Trophoblast cell (in vitro differentiated cells and primary cell): ENCODE measurements at regions not wholly inside any gene's neighbourhood (a gene's known extent, or its start where the extent isn't known, plus 50 kb on each side); places are given as distances from the start of the nearest gene placed in this dataset.

Experiments
- DNase-seq, 2 donors: peaks; one replicate each; pipeline ENCODE4 v3.0.0-alpha.2; 2016
- H2AFZ ChIP-seq: 2 replicates; pipeline ENCODE4 v1.6.1; 2013; ENCODE audit warnings: low read length, moderate library complexity, mild to moderate bottlenecking; ENCODE audit not compliant: insufficient read depth, poor library complexity
- H2AK5ac ChIP-seq: 2 replicates; pipeline ENCODE4 v1.6.1; 2013; ENCODE audit warnings: mild to moderate bottlenecking, low read length
- H2BK120ac ChIP-seq: 2 replicates; pipeline ENCODE4 v1.6.1; 2013; ENCODE audit warnings: low read length, mild to moderate bottlenecking, moderate library complexity; ENCODE audit not compliant: insufficient read depth, poor library complexity
- H2BK12ac ChIP-seq: 2 replicates; pipeline ENCODE4 v1.6.1; 2013; ENCODE audit warnings: mild to moderate bottlenecking, low read length, moderate library complexity
- H2BK5ac ChIP-seq: 2 replicates; pipeline ENCODE4 v1.6.1; 2013; ENCODE audit warnings: low read length, low read depth, moderate library complexity, mild to moderate bottlenecking; ENCODE audit not compliant: poor library complexity
- H3K14ac ChIP-seq: 2 replicates; pipeline ENCODE4 v1.6.1; 2013; ENCODE audit warnings: mild to moderate bottlenecking, low read length
- H3K18ac ChIP-seq: 2 replicates; pipeline ENCODE4 v1.6.1; 2013; ENCODE audit warnings: mild to moderate bottlenecking, low read length
- H3K23ac ChIP-seq: 2 replicates; pipeline ENCODE4 v1.6.1; 2013; ENCODE audit warnings: low read length
- H3K27ac ChIP-seq: 2 replicates; pipeline ENCODE4 v1.5.1; 2013; ENCODE audit warnings: low read depth, mild to moderate bottlenecking, inconsistent platforms, low read length, moderate library complexity
- H3K27me3 ChIP-seq: 2 replicates; pipeline ENCODE4 v1.6.1; 2013; ENCODE audit warnings: inconsistent platforms, mild to moderate bottlenecking, low read length, moderate library complexity; ENCODE audit not compliant: insufficient read depth
- H3K36me3 ChIP-seq, 2 experiments: 1 replicate in 1 of 2; 2 replicates in 1 of 2; pipeline ENCODE4 v1.6.1; 2013; ENCODE audit warnings: low read length in 2 of 2, mild to moderate bottlenecking in 2 of 2, moderate library complexity in 1 of 2; ENCODE audit not compliant: insufficient read depth in 2 of 2, control insufficient read depth in 1 of 2
- H3K4ac ChIP-seq: 2 replicates; pipeline ENCODE4 v1.6.1; 2013; ENCODE audit warnings: low read depth, mild to moderate bottlenecking, low read length, moderate library complexity
- H3K4me1 ChIP-seq, 2 experiments: 1 replicate in 1 of 2; 2 replicates in 1 of 2; pipeline ENCODE4 v1.6.1; 2013; ENCODE audit warnings: low read length in 2 of 2, mild to moderate bottlenecking in 2 of 2, moderate library complexity in 1 of 2; ENCODE audit not compliant: insufficient read depth in 2 of 2, control insufficient read depth in 1 of 2
- H3K4me2 ChIP-seq: 2 replicates; pipeline ENCODE4 v1.6.1; 2013; ENCODE audit warnings: inconsistent platforms, mild to moderate bottlenecking, low read length, moderate library complexity
- H3K4me3 ChIP-seq: 2 replicates; pipeline ENCODE4 v1.5.1; 2013; ENCODE audit warnings: mild to moderate bottlenecking, low read depth, low read length, inconsistent platforms
- H3K79me1 ChIP-seq: one replicate; pipeline ENCODE4 v1.6.1; 2013; ENCODE audit warnings: low read length
- H3K79me2 ChIP-seq: 2 replicates; pipeline ENCODE4 v1.6.1; 2013; ENCODE audit warnings: low read length, mild to moderate bottlenecking; ENCODE audit not compliant: control insufficient read depth, insufficient read depth, poor library complexity
- H3K9ac ChIP-seq: 2 replicates; pipeline ENCODE4 v1.6.1; 2013; ENCODE audit warnings: mild to moderate bottlenecking, low read length
- H3K9me3 ChIP-seq: 2 replicates; pipeline ENCODE4 v1.6.1; 2013; ENCODE audit warnings: low read depth, mild to moderate bottlenecking, control low read depth, inconsistent platforms, low read length; ENCODE audit not compliant: insufficient read depth
- H4K12ac ChIP-seq: 2 replicates; pipeline ENCODE4 v1.6.1; 2013; ENCODE audit warnings: low read depth, mild to moderate bottlenecking, low read length, moderate library complexity
- H4K8ac ChIP-seq: 2 replicates; pipeline ENCODE4 v1.6.1; 2013; ENCODE audit warnings: low read depth, mild to moderate bottlenecking, low read length, moderate library complexity
- H4K91ac ChIP-seq: one replicate; pipeline ENCODE4 v1.6.1; 2013; ENCODE audit warnings: low read depth, mild to moderate bottlenecking, low read length, moderate library complexity
- WGBS: extraction: QIAGEN DNeasy Blood & Tissue Kit; methylation state at CpG from one replicate; pipeline ENCODE4 v1.1.7; 2013; ENCODE audit warnings: missing lambda C conversion rate; ENCODE audit not compliant: insufficient read length, insufficient coverage; ENCODE audit errors: extremely low coverage; 5-methylcytosine and 5-hydroxymethylcytosine counted together

DNA sequence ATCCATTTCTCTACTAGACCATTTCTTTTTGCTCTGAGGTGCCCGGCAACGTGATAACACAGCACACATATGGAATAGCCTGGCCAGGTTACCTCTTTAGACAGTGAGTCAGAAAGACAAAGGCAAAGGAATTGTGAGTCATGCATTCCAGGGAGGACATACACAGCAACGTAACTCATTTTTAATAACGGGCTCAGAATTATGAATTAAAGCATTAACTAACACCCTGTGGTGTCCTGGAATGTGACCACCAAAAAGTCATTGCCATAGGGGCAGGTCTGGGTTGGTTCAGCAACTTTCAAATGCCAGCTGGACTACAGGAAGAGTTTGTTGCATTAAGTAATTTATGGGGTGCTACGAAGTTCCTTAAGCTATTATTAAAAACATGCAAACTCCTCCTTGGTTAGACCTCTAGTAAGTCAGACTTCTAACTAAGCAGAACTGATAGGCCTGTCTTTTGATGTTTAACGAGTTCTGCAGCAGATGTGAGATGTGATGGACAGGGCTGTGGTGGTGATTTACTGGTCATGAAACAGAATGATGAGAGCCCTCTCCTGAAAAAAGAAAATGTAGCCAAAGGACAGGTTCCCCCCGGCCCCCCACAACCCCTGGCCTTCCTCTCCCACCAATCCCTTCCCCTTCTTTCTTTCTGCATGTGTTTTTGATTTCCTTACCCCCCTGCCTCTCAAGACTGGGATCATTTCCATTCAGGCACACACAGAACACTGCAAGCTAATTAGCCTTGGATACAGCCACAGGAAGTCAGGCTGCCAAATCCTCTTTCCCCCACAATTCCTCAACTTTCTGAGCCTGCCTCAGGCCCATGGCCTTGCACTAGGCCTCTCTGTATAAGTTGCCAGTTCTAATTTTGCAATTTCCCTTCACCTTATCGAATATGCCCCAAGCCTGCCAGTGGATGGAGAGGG, 88.9 kb upstream of the HAO2 start:
- no peaks in the 10 kb centered on the region for H3K79me1 ChIP-seq
- no peaks in the 10 kb centered on the region for H3K36me3 ChIP-seq
- no peak overlapping the region for H2BK12ac ChIP-seq
- H4K91ac ChIP-seq = no peak overlapping the region
- no peak overlapping the region for H2BK5ac ChIP-seq
- peaks cover 3% of the 10 kb centered on the region in 2 experiments for H3K4me1 ChIP-seq
- no peak overlapping the region for H3K27ac ChIP-seq
- H2AK5ac ChIP-seq = no peak overlapping the region
- no peak overlapping the region for H4K8ac ChIP-seq
- H3K79me2 ChIP-seq = no peaks in the 10 kb centered on the region
- peak; percentile 50 to 84 for DNase-seq
- H3K27me3 ChIP-seq = no peaks in the 10 kb centered on the region
- no peak overlapping the region for H3K18ac ChIP-seq
- H3K23ac ChIP-seq = no peak overlapping the region
- H3K4ac ChIP-seq = no peak overlapping the region
- H4K12ac ChIP-seq = no peak overlapping the region
- H3K14ac ChIP-seq = no peak overlapping the region
- H2BK120ac ChIP-seq = no peak overlapping the region
- H3K4me2 ChIP-seq = no peak overlapping the region
- no peak overlapping the region for H2AFZ ChIP-seq
- H3K4me3 ChIP-seq = no peak overlapping the region
- H3K9me3 ChIP-seq = no peaks in the 10 kb centered on the region
- no peak overlapping the region for H3K9ac ChIP-seq
- no CpG with 5 or more reads among the region's 8 CpGs for WGBS

- H2BK120ac ChIP-seq = no peak overlapping the region
- no peak overlapping the region for H2AFZ ChIP-seq
- H3K14ac ChIP-seq = no peak overlapping the region
- no peak overlapping the region for H2AK5ac ChIP-seq
- no peak overlapping the region for H3K18ac ChIP-seq
- H3K79me1 ChIP-seq = no peaks in the 10 kb centered on the region
- no peak overlapping the region for H3K4me2 ChIP-seq
- H3K4ac ChIP-seq = no peak overlapping the region
- no CpG with 5 or more reads among the region's 2 CpGs for WGBS
- no peak overlapping the region for H3K9ac ChIP-seq
- H3K4me1 ChIP-seq = no peaks in the 10 kb centered on the region
- H3K4me3 ChIP-seq = no peak overlapping the region
- no peak overlapping the region for H4K8ac ChIP-seq
- no peak overlapping the region for H2BK5ac ChIP-seq
- no peak overlapping the region for H4K91ac ChIP-seq
- no peaks in the 10 kb centered on the region for H3K9me3 ChIP-seq
- H4K12ac ChIP-seq = no peak overlapping the region
- peak; percentile 20 to 48 for DNase-seq
- no peaks in the 10 kb centered on the region for H3K79me2 ChIP-seq
- H2BK12ac ChIP-seq = no peak overlapping the region
- H3K36me3 ChIP-seq = no peaks in the 10 kb centered on the region
- no peak overlapping the region for H3K27ac ChIP-seq
- no peaks in the 10 kb centered on the region for H3K27me3 ChIP-seq
- H3K23ac ChIP-seq = no peak overlapping the region
Observed at GRCh38 chr1:119285482-119285881, 83.1 kb upstream of the HAO2 start.

GRCh38 chr1:119286587-119287181, 81.9 kb upstream of the HAO2 start:
- H3K4ac ChIP-seq = no peak overlapping the region
- H2BK120ac ChIP-seq = no peak overlapping the region
- no peak overlapping the region for H3K9ac ChIP-seq
- no peak overlapping the region for H3K27ac ChIP-seq
- H2BK12ac ChIP-seq = no peak overlapping the region
- H2BK5ac ChIP-seq = no peak overlapping the region
- WGBS = no CpG with 5 or more reads among the region's 8 CpGs
- no peaks in the 10 kb centered on the region for H3K36me3 ChIP-seq
- no peak overlapping the region for H3K4me3 ChIP-seq
- H3K79me1 ChIP-seq = no peaks in the 10 kb centered on the region
- no peaks in the 10 kb centered on the region for H3K27me3 ChIP-seq
- H3K23ac ChIP-seq = no peak overlapping the region
- H4K8ac ChIP-seq = no peak overlapping the region
- no peak overlapping the region for H4K91ac ChIP-seq
- H3K18ac ChIP-seq = no peak overlapping the region
- no peaks in the 10 kb centered on the region for H3K4me1 ChIP-seq
- DNase-seq = peak in 1 of 2 donors; percentile 53
- no peak overlapping the region for H2AFZ ChIP-seq
- no peaks in the 10 kb centered on the region for H3K79me2 ChIP-seq
- H2AK5ac ChIP-seq = no peak overlapping the region
- no peaks in the 10 kb centered on the region for H3K9me3 ChIP-seq
- H3K4me2 ChIP-seq = no peak overlapping the region
- no peak overlapping the region for H3K14ac ChIP-seq
- H4K12ac ChIP-seq = no peak overlapping the region

- WGBS = no CpG with 5 or more reads among the region's 3 CpGs
- H2BK5ac ChIP-seq = no peak overlapping the region
Observed at GRCh38 chr1:119288751-119289150, 79.8 kb upstream of the HAO2 start.

More at GRCh38 chr1:119288751-119289150, 79.8 kb upstream of the HAO2 start:
- H3K4me2 ChIP-seq = no peak overlapping the region
- H3K4ac ChIP-seq = no peak overlapping the region
- DNase-seq = peak; percentile 19 to 63
- no peak overlapping the region for H4K12ac ChIP-seq
- no peak overlapping the region for H3K4me3 ChIP-seq
- no peak overlapping the region for H3K18ac ChIP-seq
- H3K79me1 ChIP-seq = no peaks in the 10 kb centered on the region
- no peak overlapping the region for H2AK5ac ChIP-seq
- no peak overlapping the region for H4K91ac ChIP-seq
- no peak overlapping the region for H3K14ac ChIP-seq
- H3K27me3 ChIP-seq = no peaks in the 10 kb centered on the region
- H2AFZ ChIP-seq = no peak overlapping the region
- no peak overlapping the region for H3K9ac ChIP-seq
- no peaks in the 10 kb centered on the region for H3K9me3 ChIP-seq
- no peaks in the 10 kb centered on the region for H3K36me3 ChIP-seq
- no peaks in the 10 kb centered on the region for H3K4me1 ChIP-seq
- no peak overlapping the region for H4K8ac ChIP-seq
- no peak overlapping the region for H2BK120ac ChIP-seq
- H3K27ac ChIP-seq = no peak overlapping the region
- H2BK12ac ChIP-seq = no peak overlapping the region
- H3K23ac ChIP-seq = no peak overlapping the region
- H3K79me2 ChIP-seq = no peaks in the 10 kb centered on the region
